NCI-H146 (cell line): ENCODE measurements at regions not wholly inside any gene's neighbourhood (a gene's known extent, or its start where the extent isn't known, plus 50 kb on each side); places are given as distances from the start of the nearest gene placed in this dataset.
"Not testable (repeated sequence)": the region's sequence is repeated elsewhere in the genome, so short reads cannot be mapped to it uniquely, and the experiment has no call there.

ENCODE experiments used
- DNase-seq: peaks from one replicate; lab custom pipeline; 2025; lab: John Stamatoyannopoulos, UW

DNA sequence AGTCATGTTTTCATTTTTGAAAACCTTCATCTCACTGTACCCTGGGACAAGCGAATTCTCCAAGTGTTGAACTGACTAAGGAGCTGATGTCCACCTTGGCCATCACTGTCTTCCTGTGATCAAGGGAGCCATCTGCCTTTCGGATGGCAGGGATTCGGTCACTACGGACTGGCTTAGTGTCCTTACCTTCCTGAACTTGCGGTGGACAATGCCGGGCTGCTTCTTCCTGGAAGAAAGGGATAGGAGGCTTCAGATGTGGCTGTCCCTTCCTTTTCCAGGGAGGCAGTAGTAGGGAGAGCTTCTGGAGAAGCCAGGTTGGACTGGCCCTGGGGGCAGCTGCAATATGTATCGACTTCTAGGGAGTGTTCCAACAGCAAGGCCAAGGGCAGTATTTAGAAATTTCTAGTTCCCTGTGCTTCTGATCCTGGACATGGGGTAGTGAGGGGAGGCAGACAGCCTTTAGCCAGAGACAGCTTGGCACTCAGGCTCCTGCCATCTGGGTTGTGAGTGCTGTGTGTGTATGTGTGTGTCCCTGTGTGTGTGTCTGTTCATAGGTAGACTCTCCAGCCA is 114.6 kb downstream of the IER5 start:
- DNase-seq: no peak

GRCh38 chr1:181204530-181204929 is 116.0 kb downstream of the IER5 start:
- DNase-seq: no peak

DNA sequence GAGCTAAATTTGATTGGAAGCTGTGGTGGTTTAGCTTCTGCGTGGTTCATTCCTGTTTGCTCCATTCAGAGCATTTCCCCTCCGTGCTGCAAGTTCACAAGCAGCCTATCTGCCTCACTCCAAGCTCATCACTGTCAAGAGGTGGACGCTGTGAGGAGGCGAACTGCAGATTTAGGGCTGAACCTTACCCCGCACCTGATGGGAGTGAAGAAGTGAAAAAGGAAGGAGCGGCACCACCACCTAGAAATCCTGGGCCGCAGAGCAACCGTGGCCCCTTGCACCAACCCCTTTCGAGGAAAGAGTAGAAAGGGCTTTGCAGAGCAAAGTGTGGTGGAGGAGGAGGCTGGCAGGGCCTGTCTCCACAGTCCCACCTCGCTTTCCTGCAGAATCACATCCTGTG is 117.4 kb downstream of the IER5 start:
- no peak for DNase-seq

DNA sequence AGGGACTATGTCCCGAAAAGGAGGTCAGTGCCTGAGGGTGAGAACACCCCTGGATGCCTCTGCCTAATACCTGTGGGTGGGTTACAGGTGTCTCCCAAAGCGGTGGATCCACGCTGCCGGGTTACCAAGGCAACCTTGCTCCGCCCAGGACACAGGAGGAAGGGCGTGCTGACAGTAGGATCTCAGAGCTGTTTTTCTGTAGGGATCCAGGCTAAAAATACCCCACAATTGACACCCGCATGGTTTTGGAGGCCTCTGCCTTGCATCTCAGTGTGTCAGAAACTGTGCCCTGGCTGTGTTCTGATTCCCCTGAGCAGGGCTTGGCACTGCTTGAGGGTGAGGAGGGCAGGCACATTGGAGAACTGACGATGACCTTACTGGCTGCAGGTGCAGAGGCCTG is 118.0 kb downstream of the IER5 start:
- peak; percentile 15 for DNase-seq

DNA sequence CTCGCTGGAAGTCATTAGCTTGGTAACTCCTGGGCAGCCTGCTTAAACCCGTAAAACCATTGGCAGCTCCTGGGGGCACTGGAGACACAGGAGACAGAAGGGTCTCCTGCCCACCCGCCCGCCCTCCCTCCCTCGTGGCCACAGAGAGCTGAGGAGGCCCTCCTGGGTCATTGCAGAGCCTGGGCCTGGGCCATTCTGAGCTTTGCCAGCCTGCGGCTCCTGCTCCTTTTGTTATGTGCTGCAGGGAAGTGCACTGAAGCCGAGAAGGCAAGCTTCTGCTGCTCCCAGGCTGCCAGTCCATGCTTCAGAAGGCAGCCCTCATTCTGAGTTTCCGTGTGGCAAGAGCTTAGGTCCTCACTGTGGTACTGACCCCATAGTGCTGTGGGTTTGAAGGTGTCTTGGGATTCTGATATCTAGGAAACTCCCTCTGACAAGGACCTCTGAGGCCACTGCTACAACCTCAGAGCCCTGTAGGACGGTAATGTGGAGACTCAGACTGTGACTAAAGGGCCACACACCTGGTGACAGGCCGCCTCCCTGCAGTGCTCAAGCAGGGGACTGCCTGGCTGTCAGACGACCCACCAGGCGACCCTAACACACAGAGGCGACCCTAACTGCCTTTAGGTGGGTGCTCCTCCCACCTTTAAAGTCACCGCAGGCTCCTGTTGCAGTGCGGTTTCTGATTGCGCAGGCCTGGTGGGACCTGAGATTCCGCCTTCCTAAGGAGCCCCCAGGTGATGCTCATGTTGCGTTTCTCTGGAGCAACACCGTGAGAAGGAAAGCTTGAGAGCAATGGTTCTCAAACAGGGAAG is 118.7 kb downstream of the IER5 start:
- no peak for DNase-seq

GRCh38 chr1:181208083-181208482 is 119.6 kb downstream of the IER5 start:
- peak; percentile 11 for DNase-seq

- peak; percentile 78 for DNase-seq
Observed at GRCh38 chr1:181208967-181209366, 120.5 kb downstream of the IER5 start.

GRCh38 chr1:181213056-181213455 is 124.6 kb downstream of the IER5 start:
- no peak for DNase-seq

DNA sequence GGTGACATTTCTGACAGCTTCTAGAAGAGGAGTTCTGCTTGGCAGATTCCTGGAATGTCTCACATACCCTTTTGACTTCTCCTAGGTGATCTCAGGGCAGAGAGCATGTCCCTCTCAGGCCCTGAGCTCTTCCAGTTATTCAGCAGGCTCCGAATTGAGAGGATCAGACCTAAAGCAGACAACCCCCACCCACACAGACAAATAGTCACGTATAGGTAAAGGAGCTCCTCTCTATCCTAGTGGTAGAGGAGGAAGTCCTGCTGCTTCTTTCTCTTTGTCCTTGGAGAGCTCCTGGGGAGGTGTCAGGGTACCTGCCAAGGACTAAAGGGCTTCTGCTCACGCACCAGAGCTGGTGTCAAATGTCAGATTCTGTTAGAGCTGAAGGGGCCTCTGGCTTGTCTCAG is 128.1 kb downstream of the IER5 start:
- DNase-seq: peak; percentile 64

- DNase-seq: no peak
Observed at GRCh38 chr1:181219938-181220337, 131.4 kb downstream of the IER5 start.

DNA sequence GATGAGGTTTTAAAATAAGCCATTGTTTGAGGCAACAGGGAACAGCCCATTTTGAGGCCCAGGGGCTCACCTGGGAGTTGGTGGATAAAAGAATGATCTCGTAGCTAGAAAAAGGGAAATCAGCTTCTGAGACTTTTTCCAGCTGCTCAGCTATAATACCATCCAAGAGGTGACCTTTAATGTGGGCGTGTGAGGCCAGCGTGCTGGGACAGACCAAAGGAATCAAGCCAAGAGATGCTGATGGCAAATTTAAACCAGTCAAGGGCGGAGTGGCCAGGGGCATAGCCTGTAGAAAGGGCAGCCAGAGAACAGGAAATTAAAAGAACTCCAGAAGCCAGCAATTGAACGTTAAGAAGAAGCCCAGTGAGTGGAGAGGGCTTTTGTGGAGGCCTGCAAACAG is 132.6 kb downstream of the IER5 start:
- DNase-seq: no peak

- no peak for DNase-seq
Observed at GRCh38 chr1:181222972-181223505, 134.5 kb downstream of the IER5 start.

DNA sequence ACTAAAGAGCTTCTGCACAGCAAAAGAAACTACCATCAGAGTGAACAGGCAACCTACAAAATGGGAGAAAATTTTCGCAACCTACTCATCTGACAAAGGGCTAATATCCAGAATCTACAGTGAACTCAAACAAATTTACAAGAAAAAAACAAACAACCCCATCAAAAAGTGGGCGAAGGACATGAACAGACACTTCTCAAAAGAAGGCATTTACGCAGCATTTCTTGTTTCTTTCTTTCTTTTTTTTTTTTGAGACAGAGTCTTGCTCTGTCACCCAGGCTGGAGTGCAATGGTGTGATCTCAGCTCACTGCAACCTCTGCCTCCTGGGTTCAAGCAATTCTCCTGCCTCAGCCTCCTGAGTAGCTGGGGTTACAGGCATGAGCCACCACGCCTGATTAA is 138.2 kb downstream of the IER5 start:
- DNase-seq: not testable (repeated sequence)

DNA sequence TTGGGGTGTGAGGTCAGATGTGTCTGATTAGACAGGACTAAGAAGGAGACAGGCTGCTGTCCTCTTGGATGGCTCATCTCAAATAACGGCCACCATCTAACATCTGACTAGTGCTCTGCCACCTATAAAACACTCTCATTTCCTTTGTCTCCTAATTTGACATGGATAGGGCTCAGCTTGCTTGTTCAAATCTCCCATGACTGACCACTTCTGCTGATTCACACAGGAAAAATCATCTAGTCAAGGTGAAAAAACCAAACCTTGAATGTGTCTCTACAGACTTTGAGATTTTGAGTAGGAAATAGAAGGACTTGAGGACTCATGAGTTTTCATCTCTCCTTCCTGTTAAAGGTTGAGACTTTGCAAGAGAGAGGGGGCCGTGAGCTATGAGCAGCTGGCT is 150.6 kb downstream of the IER5 start:
- DNase-seq: no peak

DNA sequence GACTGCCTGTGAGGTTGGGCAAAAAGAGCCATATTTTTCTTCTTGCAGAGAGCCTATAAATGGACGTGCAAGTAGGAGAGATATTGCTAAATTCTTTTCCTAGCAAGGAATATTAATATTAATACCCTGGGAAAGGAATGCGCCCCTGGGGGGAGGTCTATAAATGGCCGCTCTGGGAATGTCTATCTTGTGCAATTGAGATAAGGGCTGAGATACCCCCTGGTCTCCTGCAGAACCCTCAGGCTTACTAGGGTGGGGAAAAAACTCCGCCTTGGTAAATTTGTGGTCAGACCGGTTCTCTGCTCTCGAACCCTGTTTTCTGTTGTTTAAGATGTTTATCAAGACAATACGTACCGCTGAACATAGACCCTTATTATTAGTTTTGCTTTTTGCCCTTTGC is 157.8 kb downstream of the IER5 start:
- DNase-seq: not testable (repeated sequence)

- peak; percentile 51 for DNase-seq
Observed at GRCh38 chr1:181248361-181248760, 159.9 kb downstream of the IER5 start.

DNA sequence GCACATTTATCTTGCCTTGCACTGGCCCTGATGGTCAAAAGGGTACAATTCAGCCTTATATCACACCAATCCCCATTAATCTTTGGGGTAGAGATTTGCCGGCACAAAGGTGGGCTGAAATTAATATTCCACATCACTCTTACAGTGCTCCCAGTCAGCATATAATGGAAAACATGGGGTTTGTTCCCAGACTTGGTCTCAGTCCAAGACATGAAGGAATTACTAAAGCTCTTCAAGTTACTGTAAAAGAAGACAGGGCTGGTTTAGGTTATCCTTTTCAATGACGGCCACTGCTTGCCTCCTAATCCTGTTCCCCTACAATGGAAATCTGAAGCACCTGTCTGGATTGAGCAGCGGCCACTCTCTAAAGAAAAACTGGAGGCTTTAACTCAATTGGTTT is 160.7 kb downstream of the IER5 start:
- DNase-seq: no peak

- peak; percentile 5 for DNase-seq
Observed at GRCh38 chr1:181250038-181250437, 161.5 kb downstream of the IER5 start.

GRCh38 chr1:181251001-181251712 is 162.7 kb downstream of the IER5 start:
- DNase-seq: no peak

GRCh38 chr1:181251713-181252075 is 163.2 kb downstream of the IER5 start:
- peak; percentile 58 for DNase-seq

GRCh38 chr1:181253601-181254000 is 165.1 kb downstream of the IER5 start:
- not testable (repeated sequence) for DNase-seq

- no peak for DNase-seq
Observed at GRCh38 chr1:181255270-181255929, 166.9 kb downstream of the IER5 start.
